GM12878 (cell line): ENCODE measurements at regions not wholly inside any gene's neighbourhood (a gene's known extent, or its start where the extent isn't known, plus 50 kb on each side); places are given as distances from the start of the nearest gene placed in this dataset.

Source experiments
- ATAC-seq: fragments of 200-7000 bp; cut with Tn5 transposase; 3 replicates; pipeline ENCODE4 v1.9.1; 2020; ENCODE audit warnings: mild to moderate bottlenecking, moderate library complexity
- BruUV-seq: library from RNA; stranded (reverse); fragments of 400-500 nt; replicated peaks from 2 replicates; lab custom pipeline; 2021; lab: Mats Ljungman, UMichigan
- CTCF ChIA-PET: fragments of 300-600 bp; sonication (Branson Sonifier 250); formaldehyde crosslinking; extraction: SDS; loops from one replicate; lab custom pipeline; 2021; ENCODE audit warnings: inconsistent platforms; lab: Yijun Ruan, JAX
- POLR2A ChIA-PET: fragments of 350-600 bp; formaldehyde crosslinking; extraction: SDS; loops from one replicate; lab custom pipeline; 2021; ENCODE audit warnings: inconsistent platforms; lab: Charles Lee
- RAD21 ChIA-PET: fragments of 300-600 bp; sonication (Branson Sonifier 250); formaldehyde crosslinking; loops from one replicate; lab custom pipeline; 2023; ENCODE audit warnings: antibody characterized with exemption; ENCODE audit not compliant: unreplicated experiment; lab: Charles Lee
- SMC1A ChIA-PET: fragments of 300-600 bp; sonication (Branson Sonifier 250); formaldehyde crosslinking; loops from one replicate; lab custom pipeline; 2023; ENCODE audit not compliant: unreplicated experiment, uncharacterized antibody; lab: Charles Lee
- DNase-seq: peaks from one replicate; pipeline ENCODE4 v3.0.0-alpha.2; 2011; ENCODE audit warnings: low read depth, low spot score
- FAIRE-seq: peaks from 3 replicates; lab custom pipeline; 2011; peaks lifted over from hg19 to GRCh38; lab: Jason Lieb, UNC
- H2AFZ ChIP-seq: 2 replicates; pipeline ENCODE4 v1.6.0; 2011; ENCODE audit warnings: low read depth, low read length, control low read depth; ENCODE audit not compliant: control insufficient read depth
- H3K27ac ChIP-seq: 2 replicates; pipeline ENCODE4 v1.5.1; 2011; ENCODE audit warnings: control low read depth; ENCODE audit not compliant: control insufficient read depth, insufficient read depth
- H3K27me3 ChIP-seq, 2 experiments: replicated peaks in 1 of 2; 2 replicates each; pipeline versions ENCODE4 v1.6.0 to v1.6.1; 2011; ENCODE audit warnings: low read length in 1 of 2; ENCODE audit not compliant: control insufficient read depth in 2 of 2, insufficient read depth in 2 of 2
- H3K36me3 ChIP-seq, 2 experiments: 2 replicates each; pipeline ENCODE4 v1.5.1; 2011; ENCODE audit warnings: low read length in 1 of 2; ENCODE audit not compliant: control insufficient read depth in 2 of 2, insufficient read depth in 2 of 2
- H3K4me1 ChIP-seq: 2 replicates; pipeline ENCODE4 v1.6.1; 2011; ENCODE audit warnings: mild to moderate bottlenecking, low read length, moderate library complexity, mixed read lengths; ENCODE audit not compliant: control insufficient read depth, insufficient read depth
- H3K4me2 ChIP-seq: 2 replicates; pipeline ENCODE4 v1.6.0; 2011; ENCODE audit warnings: control low read depth; ENCODE audit not compliant: control insufficient read depth, insufficient read depth
- H3K4me3 ChIP-seq: fragments of 200-600 bp; sonication (generic); 2 replicates; pipeline ENCODE4 v1.5.1; 2016
- H3K79me2 ChIP-seq: 2 replicates; pipeline ENCODE4 v1.6.0; 2011; ENCODE audit warnings: low read length; ENCODE audit not compliant: control insufficient read depth, insufficient read depth
- H3K9ac ChIP-seq: 2 replicates; pipeline ENCODE4 v1.8.0; 2011; ENCODE audit warnings: low read length, control low read depth, mixed read lengths; ENCODE audit not compliant: control insufficient read depth, insufficient read depth
- H3K9me3 ChIP-seq: replicated peaks from 3 replicates; pipeline ENCODE4 v1.5.1; 2011; ENCODE audit warnings: mild to moderate bottlenecking, low read length; ENCODE audit not compliant: control insufficient read depth, insufficient read depth
- H4K20me1 ChIP-seq: 2 replicates; pipeline ENCODE4 v1.6.0; 2011; ENCODE audit not compliant: control insufficient read depth, insufficient read depth
- BCL11A ChIP-seq: IDR thresholded peaks from 2 replicates; pipeline ENCODE4 v1.6.1; 2011; ENCODE audit warnings: low read depth, low read length
- BHLHE40 ChIP-seq, 2 experiments: fragments of 450-650 bp in 1 of 2; IDR thresholded peaks; 2 replicates each; pipeline ENCODE4 v1.6.1; 2011 to 2017; ENCODE audit warnings: low read depth in 2 of 2, borderline replicate concordance in 1 of 2, improper control_type of control experiment in 1 of 2, low read length in 1 of 2, mild to moderate bottlenecking in 1 of 2
- CHD1 ChIP-seq: IDR thresholded peaks from 2 replicates; pipeline ENCODE4 v1.6.1; 2012; ENCODE audit warnings: low read depth, low read length, improper control_type of control experiment
- CREM ChIP-seq: IDR thresholded peaks from 2 replicates; pipeline ENCODE4 v1.6.1; 2014; ENCODE audit warnings: antibody characterized with exemption, low read depth
- MXI1 ChIP-seq: fragments of 150-350 bp; IDR thresholded peaks from 2 replicates; pipeline ENCODE4 v1.6.1; 2011; ENCODE audit warnings: low read depth, mild to moderate bottlenecking, inconsistent platforms, low read length, improper control_type of control experiment
- NRF1 ChIP-seq: conservative IDR thresholded peaks from 2 replicates; pipeline ENCODE4 v1.6.1; 2011; ENCODE audit warnings: mild to moderate bottlenecking, low read depth, low read length, improper control_type of control experiment
- POU2F2 ChIP-seq: IDR thresholded peaks from 3 replicates; pipeline ENCODE4 v1.6.1; 2011; ENCODE audit warnings: low read depth, mild to moderate bottlenecking, low read length, borderline replicate concordance
- RBBP5 ChIP-seq: fragments of 200-600 bp; sonication (generic); conservative IDR thresholded peaks from 2 replicates; pipeline ENCODE4 v1.6.1; 2016
- SMAD5 ChIP-seq: IDR thresholded peaks from 2 replicates; pipeline ENCODE4 v1.6.1; 2016; ENCODE audit warnings: antibody characterized with exemption, low read depth
- WGBS: methylation state at CpG from one replicate; pipeline ENCODE4 v1.1.6; 2016; ENCODE audit warnings: low lambda C conversion rate; ENCODE audit not compliant: insufficient replicate concordance, insufficient coverage; ENCODE audit errors: missing lambda C conversion rate; 5-methylcytosine and 5-hydroxymethylcytosine counted together
- in situ Hi-C: fragments of 300-500 bp; cut with MboI; formaldehyde crosslinking; loops from 9 replicates; pipeline ENCODE4 v1.14.3; 2018; ENCODE audit warnings: mixed read lengths
- intact Hi-C: fragments of 100-400 bp; cut with micrococcal nuclease; formaldehyde crosslinking; loops from one replicate; pipeline ENCODE4 v1.14.2; 2022; ENCODE audit not compliant: unreplicated experiment
- TF ChIP-seq, protein P1 (sequence below): fragments of 450-650 bp; IDR thresholded peaks from 2 replicates; pipeline ENCODE4 v1.6.1; 2017; ENCODE audit warnings: low read depth, mild to moderate bottlenecking, moderate library complexity
- TF ChIP-seq, protein P2 (sequence below): fragments of 450-650 bp; formaldehyde crosslinking; IDR thresholded peaks from 2 replicates; pipeline ENCODE4 v1.5.0; 2022; ENCODE audit warnings: mild to moderate bottlenecking, missing genetic modification characterization

DNA sequence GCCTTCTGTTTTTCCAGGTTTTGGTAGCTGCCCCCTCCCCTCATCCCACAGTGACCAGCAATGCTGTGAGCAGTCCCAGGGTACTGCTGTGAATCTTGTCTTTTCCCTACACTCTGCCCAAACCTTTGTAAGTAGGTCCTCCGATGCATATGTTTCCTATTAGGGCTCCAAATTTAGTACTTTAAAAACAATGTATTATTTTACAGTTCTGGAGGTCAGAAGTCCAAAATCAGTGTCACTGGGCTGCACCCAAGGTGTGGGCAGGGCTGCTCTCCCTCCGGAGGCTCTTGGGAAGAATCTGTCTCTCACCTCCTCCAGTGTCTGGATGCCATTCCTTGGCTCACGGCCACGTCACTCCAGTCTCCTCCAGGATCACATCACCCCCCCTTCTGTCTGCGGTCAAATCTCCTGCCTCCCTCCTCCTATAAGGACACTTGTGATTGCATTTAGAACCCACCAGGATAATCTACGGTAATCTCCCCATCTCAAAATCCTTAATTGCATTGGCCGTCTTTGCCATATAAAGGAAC is 208.5 kb downstream of the SH3BP4 start:
- Histone ChIP-seq H3K27ac (no peak overlapping the region), H3K4me1 (no peaks in the 10 kb centered on the region), H3K36me3 (no peaks in the 10 kb centered on the region), H3K9me3 (no peaks in the 10 kb centered on the region), H3K79me2 (no peaks in the 10 kb centered on the region), H2AFZ (no peak overlapping the region), H4K20me1 (no peaks in the 10 kb centered on the region), H3K9ac (no peak overlapping the region), H3K27me3 (no peaks in the 10 kb centered on the region), H3K4me2 (no peak overlapping the region), H3K4me3 (no peak overlapping the region)
- no peak for DNase-seq
- ChIA-PET SMC1A (no interaction called here), RAD21 (no interaction called here), CTCF (no interaction called here), POLR2A (no interaction called here)
- 19% methylated on average over 7 of the region's 7 CpGs for WGBS
- no peak for FAIRE-seq
- in situ Hi-C loops (no loop called here), intact Hi-C loops (no loop called here)
- BruUV-seq, result no TSS peak
- ATAC-seq, result no peak
- TF ChIP-seq CHD1 (no peak), MXI1 (no peak), BHLHE40 (IDR thresholded peaks at IDR 0.05; ENCODE audit: borderline replicate concordance in 1 of 2, low read depth in 2 of 2, low read length in 1 of 2) (no peak), CREM (no peak), NRF1 (no peak), RBBP5 (no peak), SMAD5 (no peak), POU2F2 (no peak), BCL11A (no peak)
- TF ChIP-seq, protein P1, sequence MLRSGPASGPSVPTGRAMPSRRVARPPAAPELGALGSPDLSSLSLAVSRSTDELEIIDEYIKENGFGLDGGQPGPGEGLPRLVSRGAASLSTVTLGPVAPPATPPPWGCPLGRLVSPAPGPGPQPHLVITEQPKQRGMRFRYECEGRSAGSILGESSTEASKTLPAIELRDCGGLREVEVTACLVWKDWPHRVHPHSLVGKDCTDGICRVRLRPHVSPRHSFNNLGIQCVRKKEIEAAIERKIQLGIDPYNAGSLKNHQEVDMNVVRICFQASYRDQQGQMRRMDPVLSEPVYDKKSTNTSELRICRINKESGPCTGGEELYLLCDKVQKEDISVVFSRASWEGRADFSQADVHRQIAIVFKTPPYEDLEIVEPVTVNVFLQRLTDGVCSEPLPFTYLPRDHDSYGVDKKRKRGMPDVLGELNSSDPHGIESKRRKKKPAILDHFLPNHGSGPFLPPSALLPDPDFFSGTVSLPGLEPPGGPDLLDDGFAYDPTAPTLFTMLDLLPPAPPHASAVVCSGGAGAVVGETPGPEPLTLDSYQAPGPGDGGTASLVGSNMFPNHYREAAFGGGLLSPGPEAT, result no peak
- TF ChIP-seq, protein P2, sequence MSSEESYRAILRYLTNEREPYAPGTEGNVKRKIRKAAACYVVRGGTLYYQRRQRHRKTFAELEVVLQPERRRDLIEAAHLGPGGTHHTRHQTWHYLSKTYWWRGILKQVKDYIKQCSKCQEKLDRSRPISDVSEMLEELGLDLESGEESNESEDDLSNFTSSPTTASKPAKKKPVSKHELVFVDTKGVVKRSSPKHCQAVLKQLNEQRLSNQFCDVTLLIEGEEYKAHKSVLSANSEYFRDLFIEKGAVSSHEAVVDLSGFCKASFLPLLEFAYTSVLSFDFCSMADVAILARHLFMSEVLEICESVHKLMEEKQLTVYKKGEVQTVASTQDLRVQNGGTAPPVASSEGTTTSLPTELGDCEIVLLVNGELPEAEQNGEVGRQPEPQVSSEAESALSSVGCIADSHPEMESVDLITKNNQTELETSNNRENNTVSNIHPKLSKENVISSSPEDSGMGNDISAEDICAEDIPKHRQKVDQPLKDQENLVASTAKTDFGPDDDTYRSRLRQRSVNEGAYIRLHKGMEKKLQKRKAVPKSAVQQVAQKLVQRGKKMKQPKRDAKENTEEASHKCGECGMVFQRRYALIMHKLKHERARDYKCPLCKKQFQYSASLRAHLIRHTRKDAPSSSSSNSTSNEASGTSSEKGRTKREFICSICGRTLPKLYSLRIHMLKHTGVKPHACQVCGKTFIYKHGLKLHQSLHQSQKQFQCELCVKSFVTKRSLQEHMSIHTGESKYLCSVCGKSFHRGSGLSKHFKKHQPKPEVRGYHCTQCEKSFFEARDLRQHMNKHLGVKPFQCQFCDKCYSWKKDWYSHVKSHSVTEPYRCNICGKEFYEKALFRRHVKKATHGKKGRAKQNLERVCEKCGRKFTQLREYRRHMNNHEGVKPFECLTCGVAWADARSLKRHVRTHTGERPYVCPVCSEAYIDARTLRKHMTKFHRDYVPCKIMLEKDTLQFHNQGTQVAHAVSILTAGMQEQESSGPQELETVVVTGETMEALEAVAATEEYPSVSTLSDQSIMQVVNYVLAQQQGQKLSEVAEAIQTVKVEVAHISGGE (CRISPR knock-in tag), result no peak
